Stimulated activated memory B cell treated with anti-CD40 and anti-IgM and Interleukin-4, amounts not matched to agents 10 μg/mL and 1 μg/mL and 100 μg/mL, for 72 hours (primary cell): ENCODE measurements at regions not wholly inside any gene's neighbourhood (a gene's known extent, or its start where the extent isn't known, plus 50 kb on each side); places are given as distances from the start of the nearest gene placed in this dataset.
"Not testable (repeated sequence)": the region's sequence is repeated elsewhere in the genome, so short reads cannot be mapped to it uniquely, and the experiment has no call there.

Experiments
- ATAC-seq: fragments of 150-1000 bp; cut with Tn5 transposase; 2 replicates; pipeline ENCODE4 v1.10.0; 2021
- H3K27ac Mint-ChIP-seq: one replicate; pipeline ENCODE4 v1.8.0; 2022; ENCODE audit warnings: mild to moderate bottlenecking, mixed read lengths
- H3K27me3 Mint-ChIP-seq: one replicate; pipeline ENCODE4 v1.8.0; 2022; ENCODE audit warnings: mixed read lengths
- H3K36me3 Mint-ChIP-seq: one replicate; pipeline ENCODE4 v1.8.0; 2022; ENCODE audit warnings: mixed read lengths
- H3K4me1 Mint-ChIP-seq: one replicate; pipeline ENCODE4 v1.8.0; 2022; ENCODE audit warnings: mixed read lengths
- H3K4me3 Mint-ChIP-seq: one replicate; pipeline ENCODE4 v1.8.0; 2022; ENCODE audit warnings: mild to moderate bottlenecking, moderate library complexity, mixed read lengths
- H3K9me3 Mint-ChIP-seq: one replicate; pipeline ENCODE4 v1.8.0; 2022; ENCODE audit warnings: mixed read lengths

GRCh38 chr1:78203410-78203982, 157.7 kb downstream of the GIPC2 start:
- H3K27ac Mint-ChIP-seq, H3K27me3 Mint-ChIP-seq, ATAC-seq, H3K9me3 Mint-ChIP-seq, H3K4me3 Mint-ChIP-seq, H3K4me1 Mint-ChIP-seq, H3K36me3 Mint-ChIP-seq: not testable (repeated sequence)

GRCh38 chr1:78210175-78210574, 164.4 kb downstream of the GIPC2 start:
- Mint-ChIP-seq H3K4me3 (no peak overlapping the region), H3K27ac (no peak overlapping the region), H3K36me3 (no peaks in the 10 kb centered on the region), H3K4me1 (no peaks in the 10 kb centered on the region), H3K27me3 (no peaks in the 10 kb centered on the region), H3K9me3 (peaks cover 6% of the 10 kb centered on the region)
- ATAC-seq, result no peak

GRCh38 chr1:78211483-78212092, 165.8 kb downstream of the GIPC2 start:
- Mint-ChIP-seq H3K27me3 (no peaks in the 10 kb centered on the region), H3K9me3 (peaks cover 3% of the 10 kb centered on the region), H3K4me1 (no peaks in the 10 kb centered on the region), H3K27ac (no peak overlapping the region), H3K4me3 (no peak overlapping the region), H3K36me3 (no peaks in the 10 kb centered on the region)
- no peak for ATAC-seq

- Mint-ChIP-seq H3K27me3 (no peaks in the 10 kb centered on the region), H3K4me3 (no peak overlapping the region), H3K27ac (no peak overlapping the region), H3K36me3 (no peaks in the 10 kb centered on the region), H3K4me1 (no peaks in the 10 kb centered on the region), H3K9me3 (peaks cover 6% of the 10 kb centered on the region)
- ATAC-seq, result no peak
Observed at GRCh38 chr1:78214334-78214733, 168.6 kb downstream of the GIPC2 start.

- H3K27ac Mint-ChIP-seq, result no peak overlapping the region
- ATAC-seq, result no peak
- peaks cover 5% of the 10 kb centered on the region for H3K9me3 Mint-ChIP-seq
- no peaks in the 10 kb centered on the region for H3K27me3 Mint-ChIP-seq
- H3K36me3 Mint-ChIP-seq, result no peaks in the 10 kb centered on the region
- H3K4me1 Mint-ChIP-seq, result no peaks in the 10 kb centered on the region
- no peak overlapping the region for H3K4me3 Mint-ChIP-seq
Observed at GRCh38 chr1:78222225-78222959, 176.6 kb downstream of the GIPC2 start.

- Mint-ChIP-seq H3K27me3 (no peaks in the 10 kb centered on the region), H3K4me1 (no peaks in the 10 kb centered on the region), H3K4me3 (no peak overlapping the region), H3K27ac (no peak overlapping the region), H3K36me3 (no peaks in the 10 kb centered on the region), H3K9me3 (peaks cover 3% of the 10 kb centered on the region)
- ATAC-seq, result no peak
Observed at GRCh38 chr1:78222960-78223358, 177.2 kb downstream of the GIPC2 start.

- Mint-ChIP-seq H3K27ac (no peak overlapping the region), H3K9me3 (peaks cover 3% of the 10 kb centered on the region), H3K36me3 (no peaks in the 10 kb centered on the region), H3K4me3 (no peak overlapping the region), H3K4me1 (no peaks in the 10 kb centered on the region), H3K27me3 (no peaks in the 10 kb centered on the region)
- ATAC-seq, result no peak
Observed at GRCh38 chr1:78223417-78224215, 177.8 kb downstream of the GIPC2 start.

GRCh38 chr1:78224246-78224785, 178.6 kb downstream of the GIPC2 start:
- Mint-ChIP-seq H3K36me3 (no peaks in the 10 kb centered on the region), H3K9me3 (peaks cover 3% of the 10 kb centered on the region), H3K4me3 (no peak overlapping the region), H3K27ac (no peak overlapping the region), H3K4me1 (no peaks in the 10 kb centered on the region), H3K27me3 (no peaks in the 10 kb centered on the region)
- no peak for ATAC-seq

GRCh38 chr1:78224861-78225552, 179.2 kb downstream of the GIPC2 start:
- Mint-ChIP-seq H3K4me3 (no peak overlapping the region), H3K27me3 (no peaks in the 10 kb centered on the region), H3K27ac (no peak overlapping the region), H3K9me3 (peaks cover 3% of the 10 kb centered on the region), H3K4me1 (no peaks in the 10 kb centered on the region), H3K36me3 (no peaks in the 10 kb centered on the region)
- ATAC-seq, result no peak

GRCh38 chr1:78226784-78227183, 181.0 kb downstream of the GIPC2 start:
- no peaks in the 10 kb centered on the region for H3K36me3 Mint-ChIP-seq
- H3K9me3 Mint-ChIP-seq, result peaks cover under 1% of the 10 kb centered on the region
- no peaks in the 10 kb centered on the region for H3K4me1 Mint-ChIP-seq
- no peak overlapping the region for H3K27ac Mint-ChIP-seq
- ATAC-seq, result no peak
- no peaks in the 10 kb centered on the region for H3K27me3 Mint-ChIP-seq
- no peak overlapping the region for H3K4me3 Mint-ChIP-seq

GRCh38 chr1:78227705-78228635, 182.2 kb downstream of the GIPC2 start:
- Mint-ChIP-seq H3K4me1 (no peaks in the 10 kb centered on the region), H3K36me3 (no peaks in the 10 kb centered on the region), H3K27ac (no peak overlapping the region), H3K4me3 (no peak overlapping the region), H3K9me3 (no peaks in the 10 kb centered on the region), H3K27me3 (no peaks in the 10 kb centered on the region)
- no peak for ATAC-seq

- no peaks in the 10 kb centered on the region for H3K27me3 Mint-ChIP-seq
- no peaks in the 10 kb centered on the region for H3K4me1 Mint-ChIP-seq
- no peaks in the 10 kb centered on the region for H3K9me3 Mint-ChIP-seq
- H3K4me3 Mint-ChIP-seq, result no peak overlapping the region
- H3K27ac Mint-ChIP-seq, result no peak overlapping the region
- no peaks in the 10 kb centered on the region for H3K36me3 Mint-ChIP-seq
- no peak for ATAC-seq
Observed at GRCh38 chr1:78229344-78229743, 183.6 kb downstream of the GIPC2 start.

GRCh38 chr1:78231477-78231876, 185.7 kb downstream of the GIPC2 start:
- no peak overlapping the region for H3K27ac Mint-ChIP-seq
- ATAC-seq, result no peak
- H3K4me3 Mint-ChIP-seq, result no peak overlapping the region
- H3K9me3 Mint-ChIP-seq, result no peaks in the 10 kb centered on the region
- no peaks in the 10 kb centered on the region for H3K36me3 Mint-ChIP-seq
- no peaks in the 10 kb centered on the region for H3K4me1 Mint-ChIP-seq
- H3K27me3 Mint-ChIP-seq, result no peaks in the 10 kb centered on the region

- no peak for ATAC-seq
- Mint-ChIP-seq H3K4me3 (no peak overlapping the region), H3K27me3 (no peaks in the 10 kb centered on the region), H3K4me1 (no peaks in the 10 kb centered on the region), H3K9me3 (no peaks in the 10 kb centered on the region), H3K27ac (no peak overlapping the region), H3K36me3 (no peaks in the 10 kb centered on the region)
Observed at GRCh38 chr1:78231894-78232293, 186.1 kb downstream of the GIPC2 start.
